DMS53 (cell line): ENCODE measurements at regions not wholly inside any gene's neighbourhood (a gene's known extent, or its start where the extent isn't known, plus 50 kb on each side); places are given as distances from the start of the nearest gene placed in this dataset.
A peak's percentile ranks its signal among the peaks of the same experiment; 100 is the strongest.

Experiments
- DNase-seq: peaks from one replicate; lab custom pipeline; 2025; lab: John Stamatoyannopoulos, UW

- no peak for DNase-seq
Observed at GRCh38 chr7:340979-341694, 51.2 kb downstream of the FOXL3 start.

- peak; percentile 37 for DNase-seq
Observed at GRCh38 chr7:341841-342638, 52.1 kb downstream of the FOXL3 start.

GRCh38 chr7:342681-343216 is 52.8 kb downstream of the FOXL3 start:
- DNase-seq: no peak

DNA sequence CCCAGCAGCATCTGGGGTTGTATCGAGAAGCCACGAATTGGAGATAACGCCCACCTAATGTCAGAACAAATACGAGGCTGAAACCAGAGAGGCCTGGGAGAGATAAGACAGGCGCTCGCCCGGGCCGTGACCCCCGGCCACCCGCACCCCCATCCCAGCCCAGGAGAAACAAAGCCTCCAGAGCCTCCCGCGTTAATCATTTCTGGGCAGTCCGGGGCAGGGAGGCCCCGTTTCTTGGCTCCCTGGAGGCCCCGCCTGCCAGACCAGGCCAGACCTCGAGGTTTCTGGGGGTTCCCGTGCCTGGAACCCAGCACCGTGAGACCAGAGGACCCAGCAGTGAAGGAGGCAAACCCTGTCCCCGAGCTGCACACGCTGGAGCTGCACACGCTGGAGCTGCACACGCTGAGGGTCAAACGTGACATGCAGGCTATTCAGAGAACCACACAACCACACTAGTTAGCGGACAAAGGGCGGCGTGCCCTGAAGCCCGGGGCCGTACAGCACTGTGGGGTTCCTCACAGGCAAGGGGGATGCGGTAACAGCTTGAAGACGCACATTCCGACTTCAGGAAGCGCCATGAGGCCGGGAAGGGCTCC is 53.4 kb downstream of the FOXL3 start:
- no peak for DNase-seq

- DNase-seq: no peak
Observed at GRCh38 chr7:343864-344607, 54.1 kb downstream of the FOXL3 start.

DNA sequence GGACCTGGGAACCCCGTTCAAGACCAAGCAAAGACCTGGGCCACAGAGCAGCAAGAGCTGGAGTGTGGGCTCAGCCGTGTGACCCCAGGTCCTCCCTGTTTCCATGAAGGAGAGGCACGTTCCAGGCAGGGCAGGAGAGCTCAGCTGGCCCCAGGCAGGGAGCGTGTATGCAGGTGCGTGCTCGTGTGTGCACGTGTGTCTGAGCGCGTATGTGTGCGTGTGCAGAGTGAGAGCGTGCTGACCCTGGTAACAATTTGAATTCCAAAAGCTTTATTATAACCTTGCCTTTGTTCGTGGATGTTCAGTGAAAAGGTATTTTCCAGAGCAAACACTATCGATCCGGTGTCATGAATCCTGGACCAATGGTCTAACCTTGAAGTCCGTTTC is 54.6 kb downstream of the FOXL3 start:
- DNase-seq: no peak

DNA sequence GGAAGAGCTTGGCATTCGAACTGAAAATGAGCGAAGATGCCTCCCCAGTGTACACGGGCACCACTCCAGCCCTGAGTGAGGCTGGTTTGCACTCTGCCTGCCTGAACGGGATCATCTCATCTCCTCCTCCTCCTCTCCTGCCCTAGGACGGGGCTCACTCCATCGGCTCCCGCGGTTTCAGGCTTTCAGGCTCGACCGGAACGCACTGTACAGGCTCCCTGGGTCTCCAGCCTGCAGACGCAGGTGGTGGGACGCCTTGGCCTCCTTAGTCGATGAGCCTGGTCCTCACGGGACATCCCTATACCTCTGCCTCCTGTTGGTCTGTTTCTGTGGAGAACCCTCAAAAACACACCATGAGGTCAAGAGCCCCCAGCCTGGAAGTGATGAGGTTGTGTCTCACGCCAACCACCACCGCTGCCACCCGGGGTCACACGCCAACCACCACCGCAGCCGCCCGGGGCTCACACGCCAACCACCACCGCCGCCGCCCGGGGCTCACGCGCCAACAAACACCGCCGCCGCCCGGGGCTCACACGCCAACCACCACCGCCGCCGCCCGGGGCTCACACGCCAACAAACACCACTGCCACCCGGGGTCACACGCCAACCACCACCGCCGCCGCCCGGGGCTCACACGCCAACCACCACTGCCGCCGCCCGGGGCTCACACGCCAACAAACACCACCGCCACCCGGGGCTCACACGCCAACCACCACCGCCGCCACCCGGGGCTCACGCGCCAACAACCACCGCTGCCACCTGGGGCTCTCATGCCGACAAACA is 56.3 kb downstream of the FOXL3 start:
- no peak for DNase-seq

DNA sequence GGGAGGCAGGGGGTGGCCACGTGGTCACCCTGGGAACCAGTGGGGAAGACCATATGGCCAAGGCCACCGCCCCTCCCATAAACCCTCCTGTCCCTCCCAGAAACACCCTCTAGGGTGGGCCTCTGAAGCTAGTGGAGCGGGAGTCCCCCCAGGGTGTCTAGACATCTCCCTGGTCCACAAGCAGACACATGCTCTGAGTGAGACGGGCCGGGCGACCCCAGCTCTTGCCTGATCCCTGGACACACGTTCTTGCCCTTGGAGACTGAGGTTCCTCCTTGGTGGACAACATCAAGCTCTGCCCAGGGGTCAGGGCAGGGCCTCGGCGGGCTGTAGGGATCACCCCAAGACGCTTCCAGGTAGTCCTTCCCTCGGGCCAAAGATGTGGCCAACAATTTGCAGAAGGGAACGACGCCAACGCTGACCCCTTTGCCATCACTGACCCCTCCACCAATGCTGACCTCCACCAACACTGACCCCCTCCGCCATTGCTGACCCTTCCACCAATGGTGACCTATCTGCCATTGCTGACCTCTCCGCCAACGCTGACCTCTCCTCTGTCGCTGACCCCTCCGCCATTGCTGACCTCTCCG is 57.1 kb downstream of the FOXL3 start:
- DNase-seq: no peak

DNA sequence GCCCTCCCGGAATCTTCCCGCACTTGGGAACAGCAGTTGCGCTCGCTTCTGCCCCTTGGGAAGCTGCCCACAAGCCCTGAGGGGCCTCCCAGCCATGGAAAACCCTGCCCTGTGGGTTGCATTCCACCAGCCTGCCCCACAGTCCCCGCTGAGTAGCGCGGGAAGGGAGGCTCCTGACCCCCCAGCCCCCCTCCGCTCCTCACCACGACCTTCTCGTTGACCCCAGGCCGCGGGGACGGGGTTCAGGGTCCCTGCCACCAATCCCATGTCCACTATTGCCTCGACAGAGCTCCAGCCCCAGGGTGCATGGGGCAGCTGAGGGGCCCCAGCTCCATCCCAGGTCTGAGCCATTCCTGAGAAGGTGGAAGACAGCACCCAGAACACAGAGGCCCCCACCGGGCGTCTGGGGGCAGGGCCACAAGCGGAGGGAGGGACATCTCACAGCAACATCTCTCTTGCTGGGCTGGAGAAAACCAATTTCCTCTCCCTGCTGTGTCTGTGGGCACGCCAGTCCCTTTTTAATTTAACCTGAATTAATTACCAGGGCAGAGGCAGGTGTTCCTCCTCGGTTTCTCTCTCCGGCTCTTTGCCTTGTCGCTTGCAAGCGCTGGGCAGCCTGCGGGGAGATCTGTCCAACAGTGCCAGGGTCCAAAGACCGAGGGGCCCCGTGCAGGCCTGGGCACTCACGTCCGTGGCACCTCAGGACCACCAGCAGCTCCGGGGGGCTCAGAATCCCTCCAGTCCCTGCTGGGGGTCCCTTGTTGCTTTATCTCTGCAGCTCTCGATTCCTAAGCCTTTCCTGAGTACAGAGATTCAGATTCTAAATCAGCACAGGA is 57.9 kb downstream of the FOXL3 start:
- DNase-seq: no peak

GRCh38 chr7:348480-348844 is 58.5 kb downstream of the FOXL3 start:
- DNase-seq: no peak

DNA sequence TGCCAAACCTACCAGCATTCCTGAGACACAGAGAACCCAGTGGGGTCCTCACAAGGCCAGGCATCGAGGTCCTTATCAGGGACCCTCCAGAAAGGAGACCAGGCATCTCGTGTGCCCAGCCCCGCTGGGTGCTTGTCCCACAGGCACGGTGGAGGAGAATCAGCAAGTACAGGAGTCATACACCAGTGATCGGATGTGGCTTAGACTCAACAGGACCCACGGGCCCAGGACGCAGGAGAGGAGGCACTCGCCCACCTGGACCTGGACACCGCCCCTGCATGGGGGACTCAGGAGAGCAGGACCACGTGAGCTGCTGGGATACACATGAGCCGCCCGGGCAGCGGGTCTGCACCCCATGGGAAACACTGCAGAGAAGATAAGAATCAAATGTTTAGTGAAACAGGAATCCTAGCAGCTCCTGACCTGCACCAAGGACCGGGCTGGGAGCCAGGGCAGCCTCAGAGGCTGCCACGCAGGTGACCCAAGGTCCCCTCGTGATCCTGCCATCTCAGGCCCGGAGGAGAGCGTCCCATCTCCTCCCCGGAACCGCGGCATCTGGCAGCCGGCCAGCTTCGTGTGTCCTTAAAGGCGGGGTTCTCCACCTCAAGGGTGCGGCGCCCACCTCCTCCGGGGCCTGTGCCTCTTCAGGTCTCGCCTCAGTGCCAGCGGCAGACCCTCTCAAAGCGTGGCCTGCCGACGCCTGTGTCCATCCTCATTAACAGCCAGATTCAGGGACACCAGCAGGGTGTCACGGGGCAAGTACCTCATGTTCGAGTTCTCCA is 59.2 kb downstream of the FOXL3 start:
- DNase-seq: no peak

DNA sequence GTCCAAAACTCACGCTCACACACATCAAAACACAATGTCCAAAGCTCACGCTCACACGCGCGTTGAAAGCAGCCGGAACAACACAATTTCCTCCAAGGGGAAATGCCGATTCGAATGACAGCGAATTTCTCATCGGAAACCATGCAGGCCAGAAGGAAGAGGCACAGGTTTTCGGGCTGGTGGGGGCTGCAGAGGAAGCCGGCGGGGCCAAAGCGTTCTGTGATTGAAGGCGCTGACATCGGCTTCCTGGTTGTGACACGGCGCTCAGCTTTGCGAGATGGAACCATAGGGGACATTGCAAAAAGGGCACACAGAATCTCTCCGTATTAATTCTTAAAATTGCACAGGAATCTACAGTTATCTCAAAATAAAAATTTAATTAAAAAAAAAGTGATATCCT is 61.3 kb downstream of the FOXL3 start:
- DNase-seq: no peak

DNA sequence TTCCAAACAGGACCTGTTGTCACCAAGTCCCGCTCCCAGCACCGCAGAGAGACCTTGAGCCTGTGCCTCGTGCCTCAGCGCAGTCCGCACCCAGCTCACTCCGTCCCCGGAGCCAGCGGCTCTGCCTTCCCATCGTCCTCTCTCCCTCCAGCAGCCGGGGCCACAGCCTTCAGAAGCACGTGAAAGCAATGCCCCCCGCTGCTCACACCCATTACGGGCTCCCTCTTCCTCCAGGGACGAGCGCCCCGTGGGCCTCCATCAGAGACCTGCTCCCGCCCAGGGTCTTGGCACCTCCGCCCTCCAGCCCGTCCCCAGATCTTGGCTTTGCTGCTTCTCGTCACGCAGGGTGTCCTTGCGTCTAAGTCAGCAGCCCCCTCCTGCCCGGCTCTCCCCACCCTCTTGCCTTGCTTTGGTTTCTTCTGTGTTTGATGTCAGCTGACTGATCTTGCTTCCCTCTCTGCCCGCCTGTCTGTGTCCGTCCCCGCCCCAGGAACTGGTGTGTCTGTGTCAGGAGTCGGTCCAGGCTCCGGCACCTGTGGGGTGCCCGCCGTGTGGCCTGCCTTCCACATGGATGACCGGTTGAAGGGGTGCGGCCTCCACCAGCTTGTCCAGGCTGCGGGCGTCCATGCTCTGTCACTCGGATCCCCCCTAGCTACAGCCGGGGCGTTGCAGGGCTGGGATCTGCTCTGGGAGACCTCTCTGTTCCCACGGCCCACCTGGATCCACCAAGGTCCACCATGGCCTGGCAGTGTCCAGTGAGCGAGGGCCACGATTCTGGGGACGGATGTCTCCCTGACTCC is 61.9 kb downstream of the FOXL3 start:
- no peak for DNase-seq

DNA sequence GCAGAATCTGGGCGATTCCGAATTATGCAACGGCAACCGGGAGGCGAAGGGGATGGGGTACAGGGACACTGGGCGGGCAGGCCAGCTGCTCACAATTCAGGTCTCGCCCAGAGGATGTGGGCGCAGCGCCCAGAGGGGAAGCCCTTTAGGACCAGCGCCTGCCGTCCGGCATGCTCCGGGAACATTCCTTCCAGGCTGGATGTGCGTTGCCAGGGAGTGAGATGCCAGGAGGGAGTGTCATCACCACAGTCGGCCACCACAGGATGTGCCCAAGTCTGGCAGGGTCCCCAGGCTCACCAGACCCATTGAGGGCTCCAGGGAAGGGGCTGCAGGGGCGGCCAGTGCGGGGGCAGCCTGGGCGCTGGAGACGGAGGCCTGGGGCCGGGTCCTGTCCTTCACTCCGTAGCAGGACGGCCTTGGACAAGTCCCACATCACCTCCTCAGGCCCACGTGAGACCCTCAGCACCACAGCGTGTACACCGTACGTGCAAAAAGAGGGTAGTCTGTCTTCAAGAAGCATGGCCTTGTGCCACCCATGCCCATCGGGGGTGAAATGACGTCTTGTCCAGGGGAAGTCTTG is 63.9 kb downstream of the FOXL3 start:
- no peak for DNase-seq

- DNase-seq: no peak
Observed at GRCh38 chr7:354597-355470, 64.9 kb downstream of the FOXL3 start.

DNA sequence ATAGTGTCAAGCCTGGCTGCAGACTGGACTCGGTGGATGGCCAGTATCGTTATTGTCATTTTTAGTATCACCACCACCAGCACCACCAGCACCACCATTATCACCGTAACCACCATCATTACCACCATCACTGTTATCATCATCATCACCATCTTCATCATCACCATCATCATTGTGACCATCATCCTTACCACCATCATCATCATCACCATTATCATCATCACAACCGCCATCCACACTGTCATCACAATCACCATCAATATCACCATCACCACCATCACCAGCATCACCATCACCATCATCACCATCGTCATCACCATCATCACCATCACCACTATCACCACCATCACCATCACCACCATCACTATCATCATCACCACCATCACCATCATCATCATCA is 65.6 kb downstream of the FOXL3 start:
- no peak for DNase-seq

- DNase-seq: no peak
Observed at GRCh38 chr7:356087-356486, 66.1 kb downstream of the FOXL3 start.
